ENCODE measurements at regions not wholly inside any gene's neighbourhood (a gene's known extent, or its start where the extent isn't known, plus 50 kb on each side); places are given as distances from the start of the nearest gene placed in this dataset.

- TF ChIP-seq YY1 (IDR thresholded peaks at IDR 0.05; ENCODE audit: insufficient read depth, insufficient read length) (no peak), ZNF274 (IDR thresholded peaks at IDR 0.05; ENCODE audit: low read depth, low read length) (no peak), SUZ12 (IDR thresholded peaks at IDR 0.05; ENCODE audit: extremely low read depth, insufficient read depth, insufficient read length) (no peak)
These were observed 326.6 kb downstream of the PHKB start for GRCh38 chr16:47787696-47788095.

All from NT2/D1 (cell line).